Hypothalamus (tissue), 51 donors: ENCODE measurements at regions not wholly inside any gene's neighbourhood (a gene's known extent, or its start where the extent isn't known, plus 50 kb on each side); places are given as distances from the start of the nearest gene placed in this dataset.
"Not testable (repeated sequence)": the region's sequence is repeated elsewhere in the genome, so short reads cannot be mapped to it uniquely, and the experiment has no call there.

ENCODE experiments used
- DNase-seq, 51 donors: peaks; one replicate each; lab custom pipeline; 2025; lab: John Stamatoyannopoulos, UW

- no peak for DNase-seq
Measured at GRCh38 chr7:87007038-87007437, 52.4 kb downstream of the ELAPOR2 start.

- peak in 1 of 51 donors; percentile 60 for DNase-seq
Measured at GRCh38 chr7:87004956-87005355, 54.5 kb downstream of the ELAPOR2 start.

GRCh38 chr7:87003872-87004798 lies 55.3 kb downstream of the ELAPOR2 start:
- peak in 16 of 51 donors; percentile 5 to 72 (median 18) for DNase-seq

GRCh38 chr7:87001214-87001613 lies 58.2 kb downstream of the ELAPOR2 start:
- DNase-seq, result peak in 2 of 51 donors; percentile 10 to 13

DNA sequence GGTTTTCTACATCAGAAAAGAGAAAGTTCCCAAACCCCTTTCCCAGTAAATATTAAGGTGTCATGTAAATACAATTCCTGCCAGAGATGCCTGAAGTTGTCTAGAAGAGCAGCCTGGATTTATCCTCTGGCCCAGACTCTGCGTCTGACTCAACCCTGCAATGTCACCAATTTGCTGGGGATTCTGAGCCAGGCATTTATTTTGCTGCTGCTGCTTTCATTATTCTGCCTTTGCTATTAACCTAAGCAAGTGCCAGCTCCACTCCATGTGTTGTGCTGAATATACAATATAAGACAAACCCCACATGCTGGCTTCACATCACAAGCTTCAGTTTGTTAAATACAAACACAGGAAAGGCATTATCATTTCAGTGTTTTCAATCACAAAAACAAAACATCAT lies 59.1 kb downstream of the ELAPOR2 start:
- peak in 9 of 51 donors; percentile 3 to 51 (median 11) for DNase-seq

DNA sequence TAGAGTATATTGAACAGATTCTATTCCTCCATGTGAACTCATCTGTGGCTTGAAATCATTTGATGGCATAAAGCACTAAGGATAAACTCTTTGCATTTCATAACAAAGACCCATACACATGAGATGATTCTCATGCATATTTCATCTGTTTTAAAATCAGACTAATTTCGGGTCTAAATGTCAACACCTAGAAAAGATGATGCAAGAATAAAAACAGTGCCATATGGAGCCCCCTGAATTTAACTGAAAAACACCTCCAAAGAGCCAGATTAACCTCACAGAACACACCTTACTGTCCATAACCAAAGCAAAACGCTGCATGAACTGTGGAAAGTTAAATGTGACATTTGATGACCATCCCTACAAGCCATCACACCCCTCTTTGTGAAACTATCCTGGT lies 59.7 kb downstream of the ELAPOR2 start:
- DNase-seq, result no peak

DNA sequence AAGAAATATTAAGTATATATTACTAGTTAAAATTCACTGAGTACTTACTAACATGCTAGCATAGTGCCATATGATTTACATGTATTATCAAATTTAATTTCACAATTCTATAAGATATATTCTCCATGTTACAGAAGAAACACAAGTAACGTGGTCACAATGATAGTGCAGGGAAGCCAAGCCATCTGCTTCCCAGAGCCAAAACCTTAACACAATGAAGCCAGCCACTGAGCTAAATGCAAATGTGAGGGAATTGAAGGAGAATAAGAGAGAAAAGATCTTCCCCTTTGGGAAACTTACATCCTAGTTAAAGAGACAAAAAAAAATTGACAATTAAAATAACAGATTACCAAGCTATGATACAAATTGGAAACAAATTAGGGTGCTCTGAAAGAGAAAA lies 63.6 kb downstream of the ELAPOR2 start:
- DNase-seq, result no peak

- DNase-seq, result no peak
Measured at GRCh38 chr7:86995052-86995725, 64.3 kb downstream of the ELAPOR2 start.

DNA sequence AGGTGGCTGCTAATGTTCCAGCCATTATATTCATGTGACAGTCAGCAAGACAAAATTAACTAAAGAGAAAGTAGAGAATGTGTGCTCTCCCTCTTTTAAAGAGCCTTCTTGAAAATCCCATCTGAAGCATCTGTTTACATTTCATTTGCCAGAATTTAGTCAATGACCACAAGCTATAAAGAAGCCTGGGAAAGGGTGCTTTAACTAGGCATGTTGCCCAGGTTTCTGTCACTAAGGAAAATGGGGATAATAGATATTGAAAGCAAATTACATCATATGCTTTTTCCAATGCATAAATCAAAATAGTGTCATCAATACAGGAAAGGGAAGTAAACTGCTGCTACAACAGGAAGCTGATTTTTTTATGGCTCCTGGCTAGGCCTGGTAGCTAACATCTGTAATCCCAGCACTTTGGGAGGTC lies 67.7 kb downstream of the ELAPOR2 start:
- no peak for DNase-seq

GRCh38 chr7:86991093-86991769 lies 68.2 kb downstream of the ELAPOR2 start:
- DNase-seq, result no peak

DNA sequence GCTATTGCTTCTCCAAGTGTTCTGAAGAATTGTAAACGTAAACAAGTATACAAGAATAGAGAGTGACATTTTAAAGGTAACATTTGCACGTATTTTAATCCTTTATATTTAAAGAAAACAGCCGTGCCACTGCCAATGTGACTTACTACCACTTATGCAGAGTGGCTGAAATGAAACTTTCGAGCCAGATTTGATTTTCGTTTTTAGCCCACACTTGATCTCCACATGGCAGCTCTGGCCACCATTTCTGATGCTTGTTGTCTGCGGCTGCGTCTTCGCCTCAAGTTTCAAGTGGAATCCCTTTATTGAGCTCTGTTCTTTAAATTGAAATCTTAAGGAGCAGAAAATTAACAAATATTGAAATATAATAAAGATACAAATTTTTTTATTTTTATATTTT lies 70.0 kb downstream of the ELAPOR2 start:
- no peak for DNase-seq

DNA sequence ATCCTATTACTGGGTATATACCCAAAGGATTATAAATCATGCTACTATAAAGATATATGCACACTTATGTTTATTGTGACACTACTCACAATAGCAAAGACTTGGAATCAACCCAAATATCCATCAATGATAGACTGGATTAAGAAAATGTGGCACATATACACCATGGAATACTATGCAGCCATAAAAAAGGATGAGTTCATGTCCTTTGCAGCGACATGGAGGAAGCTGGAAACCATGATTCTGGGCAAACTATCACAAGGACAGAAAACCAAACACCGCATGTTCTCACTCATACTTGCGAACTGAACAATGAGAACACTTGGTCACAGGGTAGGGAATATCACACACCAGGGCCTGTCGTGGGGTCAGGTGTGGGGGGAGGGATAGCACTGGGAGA lies 71.6 kb downstream of the ELAPOR2 start:
- not testable (repeated sequence) for DNase-seq

- not testable (repeated sequence) for DNase-seq
Measured at GRCh38 chr7:86987358-86987757, 72.1 kb downstream of the ELAPOR2 start.

- not testable (repeated sequence) for DNase-seq
Measured at GRCh38 chr7:86985342-86985741, 74.1 kb downstream of the ELAPOR2 start.

DNA sequence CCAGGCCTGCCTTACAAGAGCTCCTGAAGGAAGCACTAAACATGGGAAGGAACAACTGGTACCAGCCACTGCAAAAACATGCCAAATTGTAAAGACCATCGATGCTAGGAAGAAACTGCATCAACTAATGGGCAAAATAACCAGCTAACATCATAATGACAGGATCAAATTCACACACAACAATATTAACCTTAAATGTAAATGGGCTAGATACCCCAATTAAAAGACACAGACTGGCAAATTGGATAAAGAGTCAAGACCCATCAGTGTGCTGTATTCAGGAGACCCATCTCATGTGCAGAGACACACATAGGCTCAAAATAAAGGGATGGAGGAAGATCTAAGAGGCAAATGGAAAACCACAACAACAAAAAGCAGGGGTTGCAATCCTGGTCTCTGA lies 75.8 kb downstream of the ELAPOR2 start:
- DNase-seq, result not testable (repeated sequence)

DNA sequence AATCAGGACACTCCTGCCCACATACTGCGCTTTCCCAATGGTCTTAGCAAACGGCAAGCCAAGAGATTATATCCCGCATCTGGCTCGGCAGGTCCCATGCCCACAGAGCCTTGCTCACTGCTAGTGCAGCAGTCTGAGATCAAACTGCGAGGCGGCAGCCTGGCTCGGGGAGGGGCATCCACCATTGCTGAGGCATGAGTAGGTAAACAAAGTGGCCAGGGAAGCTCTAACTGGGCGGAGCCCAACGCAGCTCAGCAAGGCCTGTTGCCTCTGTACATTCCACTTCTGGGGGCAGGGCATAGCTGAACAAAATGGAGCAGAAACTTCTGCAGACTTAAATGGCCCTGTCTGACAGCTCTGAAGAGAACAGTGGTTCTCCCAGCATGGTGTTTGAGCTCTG lies 77.5 kb downstream of the ELAPOR2 start:
- DNase-seq, result not testable (repeated sequence)

DNA sequence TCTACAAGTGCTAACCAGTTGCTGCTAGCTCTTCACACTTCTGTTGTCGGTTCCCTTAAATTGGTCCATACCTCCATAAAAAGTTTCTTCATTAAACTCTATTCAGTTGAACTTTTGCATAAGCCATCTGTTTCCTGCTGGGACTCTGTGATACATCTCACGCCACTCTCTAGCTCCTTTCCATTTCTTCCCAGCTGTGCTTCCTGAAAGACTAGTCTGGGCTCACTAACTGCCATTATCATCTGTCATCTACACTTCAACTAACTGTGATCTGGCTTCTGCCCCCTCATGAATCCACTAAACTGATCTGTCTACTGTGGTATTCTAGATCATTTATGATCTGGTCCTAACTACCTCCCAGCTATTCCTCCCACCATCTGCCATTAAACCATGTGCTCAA lies 78.3 kb downstream of the ELAPOR2 start:
- DNase-seq, result no peak

DNA sequence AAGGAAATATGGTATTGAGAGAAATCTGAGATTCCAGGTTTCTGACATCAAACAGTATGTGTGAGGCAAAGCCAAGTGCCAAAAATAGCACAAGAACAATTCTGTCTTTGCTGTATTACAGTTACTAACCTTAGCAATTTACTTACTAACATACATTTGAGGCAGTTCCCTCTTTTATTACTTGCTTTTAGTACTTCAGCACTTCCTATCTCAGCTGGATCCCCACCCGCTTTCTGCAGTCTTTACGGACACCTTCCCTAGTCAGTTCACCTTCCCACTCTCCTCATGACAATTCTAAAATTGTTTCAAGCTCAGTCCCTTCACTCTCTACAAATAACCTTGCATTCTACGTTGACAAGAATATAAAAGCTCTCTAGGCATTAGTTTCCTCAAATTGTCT lies 79.2 kb downstream of the ELAPOR2 start:
- DNase-seq, result no peak

DNA sequence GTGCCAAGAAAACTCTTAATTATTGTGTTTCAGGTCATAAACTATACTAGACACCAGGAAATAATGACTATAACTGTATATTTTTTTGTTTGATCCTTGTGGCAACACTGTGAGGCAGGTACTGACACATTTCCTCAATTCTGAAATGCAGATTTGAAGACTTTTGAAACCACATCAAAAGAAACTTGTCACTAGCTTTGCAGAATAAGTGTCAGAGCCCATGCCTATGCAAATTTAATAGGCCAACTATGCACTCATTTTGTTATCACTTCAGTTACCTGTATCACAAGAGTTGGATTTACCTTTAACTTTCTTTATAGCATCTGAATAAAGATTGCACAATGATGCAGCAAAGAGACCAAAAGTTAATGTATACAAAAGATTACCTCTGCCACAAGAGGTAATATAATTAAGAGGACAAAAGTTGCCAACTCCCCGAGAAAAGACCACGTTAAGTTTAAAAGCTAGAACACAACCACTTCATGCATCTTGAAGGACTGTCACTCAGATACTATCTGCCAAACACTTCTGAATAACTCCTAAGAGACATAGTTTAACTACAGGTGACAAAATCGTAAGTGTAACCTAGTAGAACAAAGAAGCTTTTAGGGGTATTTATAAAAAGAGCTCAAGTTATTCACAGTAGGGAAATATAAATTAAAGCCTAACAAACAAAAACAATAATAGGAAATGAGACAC lies 80.5 kb downstream of the ELAPOR2 start:
- no peak for DNase-seq

DNA sequence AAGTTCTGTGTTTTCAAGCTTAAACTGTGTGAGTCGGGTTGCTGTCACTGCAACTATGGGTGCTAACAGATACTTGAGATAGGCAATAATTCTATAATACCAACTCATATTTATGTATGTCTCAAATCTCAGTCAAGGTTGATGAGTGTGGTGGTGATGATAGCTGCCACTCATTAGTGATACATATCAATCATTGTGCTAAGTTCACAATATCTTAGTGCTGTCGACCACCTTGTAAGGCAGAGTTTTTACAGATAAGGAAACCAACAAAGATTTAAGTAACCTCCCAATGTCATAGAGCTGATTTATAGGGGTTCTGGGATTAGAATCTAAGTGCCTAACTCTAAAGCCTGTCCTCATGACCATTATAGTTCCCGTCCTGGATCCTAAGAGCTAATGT lies 82.5 kb downstream of the ELAPOR2 start:
- DNase-seq, result no peak

DNA sequence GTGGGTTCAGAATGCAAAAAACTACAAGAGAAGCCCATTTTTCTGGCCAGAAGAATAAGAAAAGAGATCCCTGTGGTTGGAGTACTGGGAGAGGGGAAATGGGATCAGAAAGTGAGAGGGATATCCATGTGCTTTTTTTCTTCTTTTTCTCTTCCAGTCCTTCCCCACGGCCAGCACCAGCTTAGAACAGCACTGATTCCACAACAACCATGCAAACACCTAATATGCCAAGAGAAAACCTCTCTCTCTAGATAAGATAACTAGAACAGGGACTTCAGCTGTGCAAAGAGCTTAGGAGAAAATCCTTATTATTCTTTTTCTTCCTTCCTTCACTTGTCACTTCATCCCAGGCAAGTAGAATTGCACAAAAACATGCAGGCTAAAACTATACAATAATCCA lies 83.5 kb downstream of the ELAPOR2 start:
- DNase-seq, result no peak
